Keratinocyte (primary cell): ENCODE measurements at regions not wholly inside any gene's neighbourhood (a gene's known extent, or its start where the extent isn't known, plus 50 kb on each side); places are given as distances from the start of the nearest gene placed in this dataset.

Experiments used
- DNase-seq: peaks from one replicate; pipeline ENCODE4 v3.0.0-alpha.2; 2011; ENCODE audit warnings: low read depth, missing footprints, low spot score
- FAIRE-seq: peaks from 2 replicates; lab custom pipeline; 2011; peaks lifted over from hg19 to GRCh38; lab: Jason Lieb, UNC
- H2AFZ ChIP-seq: 2 replicates; pipeline ENCODE4 v1.6.0; 2012; ENCODE audit warnings: low read length, control low read depth, inconsistent platforms; ENCODE audit not compliant: control insufficient read depth
- H3K27ac ChIP-seq: 2 replicates; pipeline ENCODE4 v1.5.1; 2011; ENCODE audit warnings: low read length; ENCODE audit not compliant: control insufficient read depth, insufficient read depth
- H3K27me3 ChIP-seq: 3 replicates; pipeline ENCODE4 v1.6.0; 2011; ENCODE audit warnings: low read length; ENCODE audit not compliant: control insufficient read depth, insufficient read depth; ENCODE audit errors: extremely low read depth
- H3K36me3 ChIP-seq, 2 experiments: 2 replicates in 1 of 2; 3 replicates in 1 of 2; pipeline ENCODE4 v1.5.1; 2011; ENCODE audit warnings: low read length in 2 of 2, mild to moderate bottlenecking in 1 of 2; ENCODE audit not compliant: control insufficient read depth in 2 of 2, insufficient read depth in 2 of 2; ENCODE audit errors: extremely low read depth in 1 of 2
- H3K4me1 ChIP-seq: 3 replicates; pipeline ENCODE4 v1.5.1; 2011; ENCODE audit warnings: low read length; ENCODE audit not compliant: control insufficient read depth, insufficient read depth; ENCODE audit errors: extremely low read depth
- H3K4me2 ChIP-seq: 3 replicates; pipeline ENCODE4 v1.6.0; 2011; ENCODE audit warnings: low read depth, low read length; ENCODE audit not compliant: control insufficient read depth, insufficient read depth; ENCODE audit errors: extremely low read depth
- H3K4me3 ChIP-seq, 3 experiments: fragments of 200-600 bp in 1 of 3; sonication (generic) in 1 of 3; 2 replicates in 2 of 3; 3 replicates in 1 of 3; pipeline ENCODE4 v1.5.1; 2011 to 2016; ENCODE audit warnings: low read length in 3 of 3, mild to moderate bottlenecking in 3 of 3, control low read depth in 2 of 3, inconsistent platforms in 1 of 3, low read depth in 1 of 3, mixed read lengths in 1 of 3, mixed run types in 1 of 3, moderate library complexity in 1 of 3; ENCODE audit not compliant: control insufficient read depth in 2 of 3, insufficient read depth in 2 of 3; ENCODE audit errors: extremely low read depth in 1 of 3
- H3K79me2 ChIP-seq: 2 replicates; pipeline ENCODE4 v1.6.0; 2012; ENCODE audit warnings: low read length; ENCODE audit not compliant: control insufficient read depth, insufficient read depth
- H3K9ac ChIP-seq: 3 replicates; pipeline ENCODE4 v1.6.0; 2011; ENCODE audit warnings: low read length; ENCODE audit not compliant: control insufficient read depth, insufficient read depth; ENCODE audit errors: extremely low read depth
- H3K9me1 ChIP-seq: 3 replicates; pipeline ENCODE4 v1.6.0; 2011; ENCODE audit warnings: low read length; ENCODE audit not compliant: control insufficient read depth, insufficient read depth; ENCODE audit errors: extremely low read depth
- H3K9me3 ChIP-seq: 2 replicates; pipeline ENCODE4 v1.5.1; 2012; ENCODE audit warnings: low read depth, low read length; ENCODE audit not compliant: control insufficient read depth
- H4K20me1 ChIP-seq: 3 replicates; pipeline ENCODE4 v1.6.0; 2011; ENCODE audit warnings: low read length; ENCODE audit not compliant: control insufficient read depth, insufficient read depth; ENCODE audit errors: extremely low read depth
- CTCF ChIP-seq, 3 experiments: IDR thresholded peaks in 1 of 3; conservative IDR thresholded peaks in 1 of 3; optimal IDR thresholded peaks in 1 of 3; 2 replicates in 2 of 3; 3 replicates in 1 of 3; pipeline versions ENCODE3 to v1.5.1; 2011; ENCODE audit warnings: low read length in 3 of 3, mild to moderate bottlenecking in 3 of 3, moderate library complexity in 2 of 3, control low read depth in 1 of 3, inconsistent platforms in 1 of 3; ENCODE audit not compliant: insufficient read depth in 2 of 3; ENCODE audit errors: extremely low read depth in 1 of 3
- EZH2 ChIP-seq: IDR thresholded peaks from one replicate; pipeline ENCODE4 v1.6.1; 2012; ENCODE audit warnings: inconsistent platforms, mild to moderate bottlenecking, low read length, moderate library complexity
- dilution Hi-C: fragments of 300-500 bp; cut with MboI; formaldehyde crosslinking; loops from one replicate; pipeline ENCODE4 v1.7.0; 2020; ENCODE audit warnings: low sequenced_read_pairs; ENCODE audit not compliant: extremely low pct_ligation_motif_present

- Histone ChIP-seq H3K9ac (no peak overlapping the region), H4K20me1 (no peaks in the 10 kb centered on the region), H3K9me3 (peaks cover 6% of the 10 kb centered on the region), H3K27ac (no peak overlapping the region), H3K4me2 (no peak overlapping the region), H3K79me2 (no peaks in the 10 kb centered on the region), H3K4me3 (no peak overlapping the region), H3K36me3 (no peaks in the 10 kb centered on the region), H3K9me1 (no peaks in the 10 kb centered on the region), H3K4me1 (no peaks in the 10 kb centered on the region), H3K27me3 (no peaks in the 10 kb centered on the region), H2AFZ (no peak overlapping the region)
- dilution Hi-C loops: no loop called here
- TF ChIP-seq CTCF (optimal IDR thresholded peaks at IDR 0.05 in 1 of 3, IDR thresholded peaks at IDR 0.05 in 1 of 3, conservative IDR thresholded peaks at IDR 0.05 in 1 of 3; ENCODE audit: extremely low read depth in 1 of 3, insufficient read depth in 2 of 3, low read length in 3 of 3) (no peak), EZH2 (no peak)
- FAIRE-seq (no peak), DNase-seq (no peak)
These were observed 610.3 kb downstream of the TBC1D22A start for GRCh38 chr22:47372596-47373385.

- no peaks in the 10 kb centered on the region for H3K4me1 ChIP-seq
- no peak overlapping the region for H3K27ac ChIP-seq
- TF ChIP-seq CTCF (optimal IDR thresholded peaks at IDR 0.05 in 1 of 3, IDR thresholded peaks at IDR 0.05 in 1 of 3, conservative IDR thresholded peaks at IDR 0.05 in 1 of 3; ENCODE audit: extremely low read depth in 1 of 3, insufficient read depth in 2 of 3, low read length in 3 of 3): no peak
- no peak for TF ChIP-seq EZH2
- no peaks in the 10 kb centered on the region for H3K79me2 ChIP-seq
- FAIRE-seq (no peak), DNase-seq (no peak)
- H2AFZ ChIP-seq: no peak overlapping the region
- H3K9me1 ChIP-seq: no peaks in the 10 kb centered on the region
- H3K9ac ChIP-seq: no peak overlapping the region
- dilution Hi-C loops: no loop called here
- no peak overlapping the region for H3K4me2 ChIP-seq
- no peaks in the 10 kb centered on the region for H3K36me3 ChIP-seq
- peaks cover 6% of the 10 kb centered on the region for H3K9me3 ChIP-seq
- no peaks in the 10 kb centered on the region for H3K27me3 ChIP-seq
- no peaks in the 10 kb centered on the region for H4K20me1 ChIP-seq
- H3K4me3 ChIP-seq: no peak overlapping the region
These were observed 609.7 kb downstream of the TBC1D22A start for GRCh38 chr22:47372111-47372581.
